IMR-90 (cell line): ENCODE measurements at regions not wholly inside any gene's neighbourhood (a gene's known extent, or its start where the extent isn't known, plus 50 kb on each side); places are given as distances from the start of the nearest gene placed in this dataset.

Experiments used
- ATAC-seq: fragments of 200-7000 bp; cut with Tn5 transposase; 2 replicates; pipeline ENCODE4 v1.9.1; 2020; ENCODE audit warnings: low read depth, mild to moderate bottlenecking, moderate library complexity
- BruUV-seq: library from RNA; stranded (reverse); fragments of 400-500 nt; replicated peaks from 2 replicates; lab custom pipeline; 2021; lab: Mats Ljungman, UMichigan
- CTCF ChIA-PET: fragments of 300-600 bp; formaldehyde crosslinking; extraction: SDS; loops from one replicate; lab custom pipeline; 2021; ENCODE audit warnings: antibody characterized with exemption; lab: Yijun Ruan, JAX
- POLR2A ChIA-PET: fragments of 300-600 bp; sonication (Branson Sonifier 250); formaldehyde crosslinking; loops from one replicate; lab custom pipeline; 2022; ENCODE audit warnings: antibody characterized with exemption; ENCODE audit not compliant: unreplicated experiment; lab: Charles Lee
- DNase-seq: peaks from one replicate; pipeline ENCODE4 v3.0.0; 2013
- H2AFZ ChIP-seq: replicated peaks from 2 replicates; pipeline ENCODE3; 2013; ENCODE audit warnings: low read length, mild to moderate bottlenecking; ENCODE audit not compliant: poor library complexity
- H2AK5ac ChIP-seq: 2 replicates; pipeline ENCODE4 v1.6.1; 2013; ENCODE audit warnings: low read depth, low read length, inconsistent platforms
- H2AK9ac ChIP-seq: replicated peaks from 2 replicates; pipeline ENCODE3; 2013; ENCODE audit warnings: mild to moderate bottlenecking, low read depth, low read length, moderate library complexity; ENCODE audit not compliant: poor library complexity
- H2BK120ac ChIP-seq: 2 replicates; pipeline ENCODE4 v1.6.1; 2013; ENCODE audit warnings: low read depth, low read length, inconsistent platforms
- H2BK15ac ChIP-seq: 3 replicates; pipeline ENCODE4 v1.6.1; 2013; ENCODE audit warnings: low read depth, low read length, inconsistent platforms
- H2BK20ac ChIP-seq: 2 replicates; pipeline ENCODE4 v1.6.1; 2013; ENCODE audit warnings: low read depth, mild to moderate bottlenecking, inconsistent platforms, low read length, moderate library complexity
- H2BK5ac ChIP-seq: 2 replicates; pipeline ENCODE4 v1.6.1; 2013; ENCODE audit warnings: mild to moderate bottlenecking, low read depth, low read length, inconsistent platforms; ENCODE audit not compliant: poor library complexity, severe bottlenecking
- H3K14ac ChIP-seq: replicated peaks from 2 replicates; pipeline ENCODE4 v1.6.1; 2013; ENCODE audit warnings: low read depth, low read length, inconsistent platforms
- H3K18ac ChIP-seq: 2 replicates; pipeline ENCODE4 v1.6.1; 2013; ENCODE audit warnings: low read depth, low read length, control low read depth
- H3K23ac ChIP-seq: 2 replicates; pipeline ENCODE4 v1.6.1; 2013; ENCODE audit warnings: low read depth, low read length, inconsistent platforms
- H3K27ac ChIP-seq: 2 replicates; pipeline ENCODE4 v1.5.1; 2013; ENCODE audit warnings: mild to moderate bottlenecking, control low read depth, low read length; ENCODE audit not compliant: insufficient read depth
- H3K27me3 ChIP-seq: 2 replicates; pipeline ENCODE4 v1.6.1; 2013; ENCODE audit warnings: low read length; ENCODE audit not compliant: control insufficient read depth, insufficient read depth
- H3K36me3 ChIP-seq: 2 replicates; pipeline ENCODE4 v1.6.1; 2013; ENCODE audit warnings: low read length, mixed read lengths; ENCODE audit not compliant: control insufficient read depth, insufficient read depth
- H3K4ac ChIP-seq: 2 replicates; pipeline ENCODE4 v1.6.1; 2013; ENCODE audit warnings: low read depth, low read length, inconsistent platforms
- H3K4me1 ChIP-seq: 2 replicates; pipeline ENCODE4 v1.6.1; 2013; ENCODE audit warnings: low read length, mixed read lengths; ENCODE audit not compliant: control insufficient read depth, insufficient read depth
- H3K4me2 ChIP-seq: 2 replicates; pipeline ENCODE4 v1.6.1; 2013; ENCODE audit warnings: low read depth, mild to moderate bottlenecking, control low read depth, low read length, moderate library complexity
- H3K4me3 ChIP-seq: 2 replicates; pipeline ENCODE4 v1.5.1; 2013; ENCODE audit warnings: low read depth, mild to moderate bottlenecking, control low read depth, low read length, moderate library complexity; ENCODE audit not compliant: insufficient read depth
- H3K56ac ChIP-seq: 2 replicates; pipeline ENCODE4 v1.6.1; 2013; ENCODE audit warnings: low read length, inconsistent platforms; ENCODE audit not compliant: insufficient read depth; ENCODE audit errors: extremely low read depth
- H3K79me1 ChIP-seq, 2 experiments: 2 replicates each; pipeline ENCODE4 v1.6.1; 2013; ENCODE audit warnings: low read length in 2 of 2, inconsistent platforms in 1 of 2, low read depth in 1 of 2
- H3K9ac ChIP-seq: 2 replicates; pipeline ENCODE4 v1.6.1; 2013; ENCODE audit warnings: low read depth, low read length, control low read depth
- H3K9me1 ChIP-seq: 2 replicates; pipeline ENCODE4 v1.6.1; 2013; ENCODE audit warnings: low read length, inconsistent platforms; ENCODE audit not compliant: insufficient read depth
- H3K9me3 ChIP-seq: 2 replicates; pipeline ENCODE4 v1.6.1; 2013; ENCODE audit warnings: low read length; ENCODE audit not compliant: control insufficient read depth, insufficient read depth
- H4K20me1 ChIP-seq: 2 replicates; pipeline ENCODE4 v1.6.1; 2013; ENCODE audit warnings: low read length, inconsistent platforms; ENCODE audit not compliant: insufficient read depth
- H4K5ac ChIP-seq: 2 replicates; pipeline ENCODE4 v1.6.1; 2013; ENCODE audit warnings: mild to moderate bottlenecking, low read depth, low read length, control low read depth
- H4K8ac ChIP-seq, 2 experiments: 2 replicates each; pipeline ENCODE4 v1.6.1; 2013; ENCODE audit warnings: low read depth in 2 of 2, low read length in 2 of 2, control low read depth in 1 of 2, inconsistent platforms in 1 of 2
- H4K91ac ChIP-seq: 2 replicates; pipeline ENCODE4 v1.6.1; 2013; ENCODE audit warnings: low read depth, low read length, inconsistent platforms; ENCODE audit not compliant: insufficient read depth
- BHLHE40 ChIP-seq: fragments of 150-350 bp; IDR thresholded peaks from 2 replicates; pipeline ENCODE4 v1.6.1; 2016; ENCODE audit warnings: mild to moderate bottlenecking, low read depth, low read length
- CEBPB ChIP-seq: IDR thresholded peaks from 2 replicates; pipeline ENCODE4 v1.6.1; 2012; ENCODE audit warnings: low read depth, low read length, improper control_type of control experiment
- CHD1 ChIP-seq: IDR thresholded peaks from 2 replicates; pipeline ENCODE4 v1.6.1; 2012; ENCODE audit warnings: low read depth, low read length, improper control_type of control experiment
- CTCF ChIP-seq: conservative IDR thresholded peaks from 2 replicates; pipeline ENCODE4 v1.5.1; 2012; ENCODE audit warnings: mild to moderate bottlenecking, low read depth, low read length, improper control_type of control experiment
- ELK1 ChIP-seq: fragments of 150-350 bp; IDR thresholded peaks from 2 replicates; pipeline ENCODE4 v1.6.1; 2016; ENCODE audit warnings: low read depth, mild to moderate bottlenecking, low read length, moderate library complexity, borderline replicate concordance
- FOS ChIP-seq: fragments of 150-350 bp; IDR thresholded peaks from 2 replicates; pipeline ENCODE4 v1.6.1; 2016; ENCODE audit warnings: low read depth, low read length
- MAFK ChIP-seq: IDR thresholded peaks from 2 replicates; pipeline ENCODE4 v1.6.1; 2012; ENCODE audit warnings: low read depth, low read length, improper control_type of control experiment
- MAZ ChIP-seq: IDR thresholded peaks from 2 replicates; pipeline ENCODE4 v1.6.1; 2012; ENCODE audit warnings: low read depth, mild to moderate bottlenecking, low read length, improper control_type of control experiment, moderate library complexity, borderline replicate concordance
- MXI1 ChIP-seq: IDR thresholded peaks from 2 replicates; pipeline ENCODE4 v1.6.1; 2012; ENCODE audit warnings: low read depth, mild to moderate bottlenecking, low read length, moderate library complexity, borderline replicate concordance
- NFE2L2 ChIP-seq: fragments of 150-350 bp; IDR thresholded peaks from 2 replicates; pipeline ENCODE4 v1.6.1; 2016; ENCODE audit warnings: low read depth, mild to moderate bottlenecking, low read length
- POLR2A ChIP-seq: IDR thresholded peaks from 2 replicates; pipeline ENCODE4 v1.6.1; 2012; ENCODE audit warnings: mild to moderate bottlenecking, low read depth, low read length
- RAD21 ChIP-seq: IDR thresholded peaks from 2 replicates; pipeline ENCODE4 v1.6.1; 2012; ENCODE audit warnings: low read length, improper control_type of control experiment
- RCOR1 ChIP-seq: IDR thresholded peaks from 2 replicates; pipeline ENCODE4 v1.6.1; 2012; ENCODE audit warnings: mild to moderate bottlenecking, low read length, improper control_type of control experiment; ENCODE audit not compliant: insufficient replicate concordance
- RFX5 ChIP-seq: IDR thresholded peaks from 2 replicates; pipeline ENCODE4 v1.8.0; 2012; ENCODE audit warnings: low read depth, mild to moderate bottlenecking, low read length, moderate library complexity
- SMC3 ChIP-seq: fragments of 150-350 bp; IDR thresholded peaks from 2 replicates; pipeline ENCODE4 v1.6.1; 2016; ENCODE audit warnings: low read depth, mild to moderate bottlenecking, antibody characterized with exemption, low read length, moderate library complexity
- USF2 ChIP-seq: fragments of 150-350 bp; IDR thresholded peaks from 2 replicates; pipeline ENCODE4 v1.6.1; 2017; ENCODE audit warnings: mild to moderate bottlenecking, antibody characterized with exemption, low read length, low read depth
- WGBS, 2 experiments: methylation state at CpG; one replicate each; pipeline versions ENCODE4 v1.1.5 to v1.1.7; 2013; ENCODE audit warnings: missing lambda C conversion rate in 2 of 2; ENCODE audit not compliant: insufficient read length in 1 of 2; ENCODE audit errors: extremely low coverage in 2 of 2; 5-methylcytosine and 5-hydroxymethylcytosine counted together
- dilution Hi-C: fragments of 300-500 bp; cut with HindIII; formaldehyde crosslinking; loops from one replicate; pipeline ENCODE4 v1.14.3; 2018; ENCODE audit warnings: low sequenced_read_pairs; ENCODE audit not compliant: unreplicated experiment
- in situ Hi-C: fragments of 300-500 bp; cut with MboI; formaldehyde crosslinking; loops from 3 replicates; pipeline ENCODE4 v1.14.3; 2019; ENCODE audit warnings: low sequenced_read_pairs, inconsistent platforms, mixed read lengths
- intact Hi-C: fragments of 100-400 bp; cut with micrococcal nuclease; formaldehyde crosslinking; loops from 2 replicates; pipeline ENCODE4 v1.10.0; 2022

- WGBS, 2 experiments = no CpG with 5 or more reads among the region's 1 CpG
- in situ Hi-C loops = no loop called here
These were observed 446.0 kb upstream of the LRRC7 start for GRCh38 chr1:69121723-69122122.

More at GRCh38 chr1:69121723-69122122, 446.0 kb upstream of the LRRC7 start:
- DNase-seq (no peak), ATAC-seq (no peak)
- H3K36me3 ChIP-seq = no peaks in the 10 kb centered on the region
- no peaks in the 10 kb centered on the region for H3K27me3 ChIP-seq
- no peak overlapping the region for H2AFZ ChIP-seq
- H3K9me1 ChIP-seq = no peaks in the 10 kb centered on the region
- no peak overlapping the region for H2BK120ac ChIP-seq
- H3K9me3 ChIP-seq = peaks cover 2% of the 10 kb centered on the region; the same call in 1 of the 2 replicates
- H3K18ac ChIP-seq = no peak overlapping the region
- H2AK9ac ChIP-seq = no peak overlapping the region
- dilution Hi-C loops = no loop called here
- H3K27ac ChIP-seq = no peak overlapping the region
- H3K4me3 ChIP-seq = no peak overlapping the region
- H3K9ac ChIP-seq = no peak overlapping the region
- H3K4me2 ChIP-seq = no peak overlapping the region
- H4K5ac ChIP-seq = no peak overlapping the region
- no peaks in the 10 kb centered on the region for H3K4me1 ChIP-seq
- no peak overlapping the region for H4K8ac ChIP-seq
- H2BK20ac ChIP-seq = no peak overlapping the region
- TF ChIP-seq MXI1 = no peak
- TF ChIP-seq CTCF = no peak
- no peak for TF ChIP-seq BHLHE40
- no peak for TF ChIP-seq ELK1
- no peak for TF ChIP-seq NFE2L2
- no peak for TF ChIP-seq MAZ
- TF ChIP-seq CHD1 = no peak
- TF ChIP-seq RCOR1 = no peak
- no peak for TF ChIP-seq USF2
- no peak for TF ChIP-seq SMC3
- no peak for TF ChIP-seq RAD21
- no peak for TF ChIP-seq RFX5
- TF ChIP-seq CEBPB = no peak
- no peak for TF ChIP-seq MAFK
- no peak for TF ChIP-seq FOS
- no peak for TF ChIP-seq POLR2A
- H4K91ac ChIP-seq = no peak overlapping the region
- intact Hi-C loops = no loop called here
- no peak overlapping the region for H2AK5ac ChIP-seq
- H3K14ac ChIP-seq = no peak overlapping the region
- no TSS peak for BruUV-seq
- ChIA-PET POLR2A (no interaction called here), CTCF (no interaction called here)
- H3K56ac ChIP-seq = no peak overlapping the region
- no peak overlapping the region for H3K23ac ChIP-seq
- H3K79me1 ChIP-seq = no peaks in the 10 kb centered on the region
- no peak overlapping the region for H3K4ac ChIP-seq
- no peaks in the 10 kb centered on the region for H4K20me1 ChIP-seq
- H2BK15ac ChIP-seq = no peak overlapping the region
- no peak overlapping the region for H2BK5ac ChIP-seq
